NCI-H524 (cell line): ENCODE measurements at regions not wholly inside any gene's neighbourhood (a gene's known extent, or its start where the extent isn't known, plus 50 kb on each side); places are given as distances from the start of the nearest gene placed in this dataset.
"Not testable (repeated sequence)": the region's sequence is repeated elsewhere in the genome, so short reads cannot be mapped to it uniquely, and the experiment has no call there.

Source experiments
- DNase-seq, 2 experiments: peaks; one replicate each; lab custom pipeline; 2025; lab: John Stamatoyannopoulos, UW

DNA sequence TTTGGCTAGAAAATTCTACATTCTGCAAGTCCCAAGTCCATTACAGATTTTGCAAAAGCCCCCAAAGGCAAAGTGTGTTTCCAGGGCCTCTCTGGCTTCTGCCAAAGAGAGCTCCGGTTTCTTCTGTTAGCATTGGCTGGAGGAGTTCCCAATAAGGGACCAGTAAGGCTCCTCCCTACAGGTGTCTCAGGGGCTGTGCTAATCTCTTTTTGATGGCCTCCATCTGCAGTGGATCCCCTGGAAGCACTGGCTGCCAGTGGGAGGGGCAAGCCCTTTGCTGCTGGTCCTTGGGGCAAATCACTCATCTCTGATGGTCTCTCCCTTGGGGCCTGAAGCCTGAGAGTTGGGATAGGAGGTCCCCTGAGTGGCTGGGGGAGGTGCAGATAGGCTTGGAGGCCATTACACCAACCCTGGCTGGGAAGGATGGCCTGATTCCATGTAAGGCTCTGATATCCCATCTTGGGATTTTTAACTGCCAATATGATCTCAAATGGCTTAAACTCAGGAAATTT lies 89.1 kb upstream of the USP24 start:
- DNase-seq, result peak; percentile 63 to 82

GRCh38 chr1:55302972-55303371 lies 87.8 kb upstream of the USP24 start:
- DNase-seq, result no peak

DNA sequence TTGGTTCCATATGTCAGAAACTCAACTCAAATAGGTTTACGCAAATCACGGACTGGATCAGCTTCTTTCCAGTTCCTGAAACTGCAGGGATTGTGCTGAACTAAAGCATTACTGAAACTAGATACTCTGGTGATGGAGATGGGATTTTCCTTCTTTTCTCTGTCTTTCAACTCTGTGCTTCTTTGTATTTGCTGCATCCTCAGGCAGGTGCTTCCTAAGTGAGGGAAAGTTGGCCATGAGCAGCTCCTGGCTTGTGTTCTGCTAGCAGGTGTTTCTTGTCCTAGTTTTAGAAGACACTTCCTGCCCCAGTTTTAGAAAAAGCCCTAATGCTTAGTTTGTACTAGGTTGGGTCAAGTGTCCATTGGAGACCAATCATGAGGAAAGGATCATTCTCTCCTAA lies 86.7 kb upstream of the USP24 start:
- no peak for DNase-seq

GRCh38 chr1:55300975-55301374 lies 85.8 kb upstream of the USP24 start:
- no peak for DNase-seq

DNA sequence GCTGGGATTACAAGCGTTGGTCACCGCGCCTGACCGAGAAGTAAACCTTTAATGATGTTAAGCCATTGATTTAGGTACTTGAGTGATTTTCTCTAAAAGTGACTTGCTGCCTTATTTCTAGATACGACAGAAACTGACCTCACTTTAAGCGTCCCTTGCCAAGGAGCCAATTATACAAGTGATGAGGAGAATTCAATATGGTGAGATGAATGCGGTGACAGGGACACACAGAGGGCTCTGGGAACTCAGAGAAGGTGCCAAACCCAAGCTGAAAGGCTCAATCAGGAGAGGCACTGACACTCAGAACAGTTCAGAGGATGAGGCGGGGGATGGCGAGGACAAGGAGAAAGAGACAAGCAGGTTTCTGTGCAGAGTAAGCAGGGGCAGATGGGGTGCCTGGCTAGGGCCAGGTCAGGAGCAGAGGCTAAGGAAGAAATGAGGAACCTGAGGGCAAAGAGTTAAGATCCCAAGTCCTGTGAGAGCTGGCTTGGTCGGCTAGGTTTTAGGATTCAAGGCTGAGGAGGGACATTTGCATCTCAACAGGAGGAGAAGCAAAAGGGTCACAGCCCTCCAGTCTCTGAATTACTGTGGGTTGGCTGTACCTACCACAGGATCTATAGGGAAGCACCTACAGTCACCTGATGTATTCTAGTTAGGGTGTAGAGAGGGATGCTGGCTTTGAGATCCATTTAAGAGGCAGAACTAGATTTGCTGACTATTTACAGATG lies 83.2 kb upstream of the USP24 start:
- no peak for DNase-seq

DNA sequence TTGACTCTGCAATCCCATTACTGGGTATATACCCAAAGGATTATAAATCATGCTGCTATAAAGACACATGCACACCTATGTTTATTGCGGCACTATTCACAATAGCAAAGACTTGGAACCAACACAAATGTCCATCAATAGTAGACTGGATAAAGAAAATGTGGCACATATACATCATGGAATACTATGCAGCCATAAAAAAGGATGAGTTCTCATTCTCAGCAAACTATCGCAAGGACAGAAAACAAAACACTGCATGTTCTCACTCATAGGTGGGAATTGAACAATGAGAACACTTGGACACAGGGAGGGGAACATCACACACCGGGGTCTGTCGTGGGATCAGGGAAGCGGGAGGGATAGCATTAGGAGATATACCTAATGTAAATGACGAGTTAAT lies 81.1 kb upstream of the USP24 start:
- not testable (repeated sequence) for DNase-seq

DNA sequence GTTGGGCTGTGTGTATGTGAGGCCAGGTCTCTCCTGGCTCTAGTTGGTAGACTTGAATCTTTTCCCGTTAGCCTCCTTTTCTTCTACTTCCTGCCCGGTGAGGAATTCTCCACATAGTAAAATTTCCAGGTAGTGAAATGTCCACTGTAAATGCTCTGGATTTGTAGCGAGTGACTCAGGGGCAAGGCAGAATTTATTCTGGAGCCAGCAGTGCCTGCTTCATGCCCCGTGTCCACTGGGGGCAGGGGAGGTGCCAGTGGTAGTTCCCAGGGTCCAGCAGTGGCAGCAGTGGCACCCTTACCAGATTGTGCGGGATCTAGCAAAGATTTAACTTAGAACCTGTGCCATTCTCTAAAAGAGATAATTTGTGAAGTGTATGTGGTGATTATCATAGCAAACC lies 74.5 kb upstream of the USP24 start:
- DNase-seq, result no peak

GRCh38 chr1:55289042-55289441 lies 73.9 kb upstream of the USP24 start:
- no peak for DNase-seq

GRCh38 chr1:55288245-55288644 lies 73.1 kb upstream of the USP24 start:
- no peak for DNase-seq

GRCh38 chr1:55287723-55288122 lies 72.6 kb upstream of the USP24 start:
- no peak for DNase-seq

GRCh38 chr1:55286856-55287602 lies 71.9 kb upstream of the USP24 start:
- DNase-seq, result no peak

DNA sequence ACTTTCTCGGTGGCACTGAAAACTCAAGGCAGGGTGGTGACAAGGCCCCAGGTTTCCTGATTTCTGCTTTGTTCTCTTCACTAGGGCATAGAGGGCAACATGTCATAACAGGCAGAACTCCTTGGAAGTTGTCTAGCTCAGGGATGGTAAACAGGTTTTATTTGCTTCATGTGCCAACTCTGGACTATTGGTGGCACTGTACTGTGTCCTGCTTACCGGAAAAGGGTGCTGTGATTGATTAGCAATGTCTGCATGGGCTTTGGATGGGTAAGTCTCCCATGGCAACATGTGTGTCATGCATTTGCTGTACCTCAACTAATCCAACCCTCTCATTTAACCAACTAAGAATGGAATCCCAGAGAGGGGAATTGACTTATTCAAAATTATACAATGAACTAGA lies 70.7 kb upstream of the USP24 start:
- peak in 1 of 2 experiments; percentile 34 for DNase-seq

DNA sequence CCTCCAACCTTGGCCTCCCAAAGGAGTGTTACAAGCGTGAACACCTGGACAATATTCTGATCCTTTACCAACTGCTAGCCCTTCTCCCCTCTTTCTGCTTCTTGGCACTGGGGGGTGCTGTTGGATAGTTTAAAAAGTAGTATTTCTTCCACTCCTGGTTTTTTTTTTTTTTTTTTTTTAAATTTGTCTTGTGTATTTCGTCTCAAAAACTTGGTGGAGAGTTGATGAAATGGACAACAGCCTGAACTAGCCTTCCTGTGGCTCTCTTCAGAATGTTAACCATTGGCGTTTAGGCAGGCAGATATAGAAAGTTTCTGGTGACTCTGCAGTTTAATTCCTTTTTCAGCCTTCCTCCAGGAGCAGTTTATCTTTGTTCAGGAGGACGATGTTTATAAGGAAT lies 69.7 kb upstream of the USP24 start:
- DNase-seq, result peak; percentile 13 to 48

- DNase-seq, result no peak
Observed at GRCh38 chr1:55282058-55282457, 66.9 kb upstream of the USP24 start.

- peak in 1 of 2 experiments; percentile 20 for DNase-seq
Observed at GRCh38 chr1:55280731-55281130, 65.6 kb upstream of the USP24 start.

- no peak for DNase-seq
Observed at GRCh38 chr1:55279627-55280026, 64.5 kb upstream of the USP24 start.

DNA sequence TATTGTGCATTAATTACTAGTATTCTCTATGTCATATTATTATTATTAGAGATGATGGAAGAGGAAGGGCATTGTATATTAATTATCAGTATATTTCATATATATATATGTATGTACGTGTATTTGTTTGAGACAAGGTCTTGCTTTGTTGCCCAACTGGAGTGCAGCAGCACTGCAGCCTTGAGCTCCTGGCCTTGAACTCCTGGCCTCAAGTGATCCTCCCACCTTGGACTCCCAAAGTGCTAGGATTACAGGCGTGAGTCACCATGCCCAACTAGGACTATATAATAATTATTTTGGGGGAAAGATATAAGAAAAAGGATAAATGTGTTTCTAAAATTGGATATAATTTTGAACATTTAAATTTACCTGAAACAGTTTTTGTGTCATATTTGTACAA lies 63.2 kb upstream of the USP24 start:
- DNase-seq, result no peak

- peak; percentile 55 to 81 for DNase-seq
Observed at GRCh38 chr1:55277377-55278130, 62.4 kb upstream of the USP24 start.

GRCh38 chr1:55276671-55277376 lies 61.7 kb upstream of the USP24 start:
- DNase-seq, result no peak

GRCh38 chr1:55275941-55276341 lies 60.8 kb upstream of the USP24 start:
- no peak for DNase-seq

GRCh38 chr1:55275151-55275748 lies 60.1 kb upstream of the USP24 start:
- DNase-seq, result no peak

GRCh38 chr1:55272994-55273393 lies 57.8 kb upstream of the USP24 start:
- no peak for DNase-seq
